ENCODE measurements at regions not wholly inside any gene's neighbourhood (a gene's known extent, or its start where the extent isn't known, plus 50 kb on each side); places are given as distances from the start of the nearest gene placed in this dataset.

DNA sequence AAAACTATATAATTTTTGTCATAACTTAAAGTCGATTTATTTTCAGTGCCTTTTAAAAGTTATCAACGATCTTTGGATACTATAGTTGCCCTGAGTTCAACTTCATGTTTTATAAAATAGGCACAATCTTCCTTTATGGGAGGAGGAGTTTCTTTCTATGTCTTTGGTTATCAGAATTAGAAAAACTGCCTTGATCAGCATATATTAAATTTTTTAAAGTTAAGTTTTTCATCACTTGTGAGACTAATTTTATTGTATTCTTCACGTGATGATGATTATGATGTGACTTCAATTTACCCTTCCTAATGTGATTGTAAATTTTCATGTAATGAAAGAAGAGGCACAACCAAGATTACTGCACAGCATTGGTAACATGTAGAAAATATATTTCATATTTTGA, 58.2 kb upstream of the TMPRSS15 start:
- TF ChIP-seq POLR2A (conservative IDR thresholded peaks at IDR 0.05) (no peak), POLR2G (IDR thresholded peaks at IDR 0.05; ENCODE audit: low read depth, low read length) (no peak), CBX1 (IDR thresholded peaks at IDR 0.05; ENCODE audit: low read depth) (no peak), ZNF12 (CRISPR knock-in tag; IDR thresholded peaks at IDR 0.05) (no peak), ARNT (IDR thresholded peaks at IDR 0.05) (no peak)
- TF ChIP-seq, protein P1, sequence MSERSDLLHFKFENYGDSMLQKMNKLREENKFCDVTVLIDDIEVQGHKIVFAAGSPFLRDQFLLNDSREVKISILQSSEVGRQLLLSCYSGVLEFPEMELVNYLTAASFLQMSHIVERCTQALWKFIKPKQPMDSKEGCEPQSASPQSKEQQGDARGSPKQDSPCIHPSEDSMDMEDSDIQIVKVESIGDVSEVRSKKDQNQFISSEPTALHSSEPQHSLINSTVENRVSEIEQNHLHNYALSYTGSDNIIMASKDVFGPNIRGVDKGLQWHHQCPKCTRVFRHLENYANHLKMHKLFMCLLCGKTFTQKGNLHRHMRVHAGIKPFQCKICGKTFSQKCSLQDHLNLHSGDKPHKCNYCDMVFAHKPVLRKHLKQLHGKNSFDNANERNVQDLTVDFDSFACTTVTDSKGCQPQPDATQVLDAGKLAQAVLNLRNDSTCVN (CRISPR knock-in tag; IDR thresholded peaks at IDR 0.05), result no peak
- TF ChIP-seq, protein P2, sequence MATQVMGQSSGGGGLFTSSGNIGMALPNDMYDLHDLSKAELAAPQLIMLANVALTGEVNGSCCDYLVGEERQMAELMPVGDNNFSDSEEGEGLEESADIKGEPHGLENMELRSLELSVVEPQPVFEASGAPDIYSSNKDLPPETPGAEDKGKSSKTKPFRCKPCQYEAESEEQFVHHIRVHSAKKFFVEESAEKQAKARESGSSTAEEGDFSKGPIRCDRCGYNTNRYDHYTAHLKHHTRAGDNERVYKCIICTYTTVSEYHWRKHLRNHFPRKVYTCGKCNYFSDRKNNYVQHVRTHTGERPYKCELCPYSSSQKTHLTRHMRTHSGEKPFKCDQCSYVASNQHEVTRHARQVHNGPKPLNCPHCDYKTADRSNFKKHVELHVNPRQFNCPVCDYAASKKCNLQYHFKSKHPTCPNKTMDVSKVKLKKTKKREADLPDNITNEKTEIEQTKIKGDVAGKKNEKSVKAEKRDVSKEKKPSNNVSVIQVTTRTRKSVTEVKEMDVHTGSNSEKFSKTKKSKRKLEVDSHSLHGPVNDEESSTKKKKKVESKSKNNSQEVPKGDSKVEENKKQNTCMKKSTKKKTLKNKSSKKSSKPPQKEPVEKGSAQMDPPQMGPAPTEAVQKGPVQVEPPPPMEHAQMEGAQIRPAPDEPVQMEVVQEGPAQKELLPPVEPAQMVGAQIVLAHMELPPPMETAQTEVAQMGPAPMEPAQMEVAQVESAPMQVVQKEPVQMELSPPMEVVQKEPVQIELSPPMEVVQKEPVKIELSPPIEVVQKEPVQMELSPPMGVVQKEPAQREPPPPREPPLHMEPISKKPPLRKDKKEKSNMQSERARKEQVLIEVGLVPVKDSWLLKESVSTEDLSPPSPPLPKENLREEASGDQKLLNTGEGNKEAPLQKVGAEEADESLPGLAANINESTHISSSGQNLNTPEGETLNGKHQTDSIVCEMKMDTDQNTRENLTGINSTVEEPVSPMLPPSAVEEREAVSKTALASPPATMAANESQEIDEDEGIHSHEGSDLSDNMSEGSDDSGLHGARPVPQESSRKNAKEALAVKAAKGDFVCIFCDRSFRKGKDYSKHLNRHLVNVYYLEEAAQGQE (IDR thresholded peaks at IDR 0.05; ENCODE audit: borderline replicate concordance), result no peak
- TF ChIP-seq, protein P2 (CRISPR knock-in tag; IDR thresholded peaks at IDR 0.05; ENCODE audit: low read depth), result no peak
- TF ChIP-seq, protein P3, sequence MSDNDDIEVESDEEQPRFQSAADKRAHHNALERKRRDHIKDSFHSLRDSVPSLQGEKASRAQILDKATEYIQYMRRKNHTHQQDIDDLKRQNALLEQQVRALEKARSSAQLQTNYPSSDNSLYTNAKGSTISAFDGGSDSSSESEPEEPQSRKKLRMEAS (CRISPR knock-in tag; IDR thresholded peaks at IDR 0.05), result no peak

Measured in K562 (cell line).